BLaER1 treated with 17β-estradiol and CSF1 and Interleukin-3, amounts not matched to agents 10 nM and 100 nM (cell line): ENCODE measurements at regions not wholly inside any gene's neighbourhood (a gene's known extent, or its start where the extent isn't known, plus 50 kb on each side); places are given as distances from the start of the nearest gene placed in this dataset.

ENCODE experiments used
- H3K27ac ChIP-seq, 11 experiments: shearing (Covaris generic); formaldehyde crosslinking; 2 replicates each; pipeline ENCODE4 v1.8.1; 2022
- H3K27me3 ChIP-seq, 11 experiments: shearing (Covaris generic); formaldehyde crosslinking; 2 replicates each; pipeline ENCODE4 v1.8.1; 2022
- H3K36me3 ChIP-seq, 11 experiments: shearing (Covaris generic); formaldehyde crosslinking; 2 replicates each; pipeline ENCODE4 v1.8.1; 2022
- H3K4me1 ChIP-seq, 10 experiments: shearing (Covaris generic); formaldehyde crosslinking; 2 replicates each; pipeline ENCODE4 v1.8.1; 2022
- H3K4me2 ChIP-seq, 11 experiments: shearing (Covaris generic); formaldehyde crosslinking; 2 replicates each; pipeline ENCODE4 v1.8.1; 2022
- H3K4me3 ChIP-seq, 10 experiments: shearing (Covaris generic); formaldehyde crosslinking; 2 replicates each; pipeline ENCODE4 v1.8.1; 2022
- H3K9ac ChIP-seq, 11 experiments: shearing (Covaris generic); formaldehyde crosslinking; 2 replicates each; pipeline ENCODE4 v1.8.1; 2022
- H3K9me3 ChIP-seq, 11 experiments: shearing (Covaris generic); formaldehyde crosslinking; replicated peaks in 1 of 11; 2 replicates each; pipeline ENCODE4 v1.8.1; 2022
- H4K20me1 ChIP-seq, 11 experiments: shearing (Covaris generic); formaldehyde crosslinking; 2 replicates each; pipeline ENCODE4 v1.8.1; 2022
- Cebpa-rat ChIP-seq, 11 experiments: shearing (Covaris generic); IDR thresholded peaks; 2 replicates each; pipeline ENCODE4 v1.8.1; 2022

DNA sequence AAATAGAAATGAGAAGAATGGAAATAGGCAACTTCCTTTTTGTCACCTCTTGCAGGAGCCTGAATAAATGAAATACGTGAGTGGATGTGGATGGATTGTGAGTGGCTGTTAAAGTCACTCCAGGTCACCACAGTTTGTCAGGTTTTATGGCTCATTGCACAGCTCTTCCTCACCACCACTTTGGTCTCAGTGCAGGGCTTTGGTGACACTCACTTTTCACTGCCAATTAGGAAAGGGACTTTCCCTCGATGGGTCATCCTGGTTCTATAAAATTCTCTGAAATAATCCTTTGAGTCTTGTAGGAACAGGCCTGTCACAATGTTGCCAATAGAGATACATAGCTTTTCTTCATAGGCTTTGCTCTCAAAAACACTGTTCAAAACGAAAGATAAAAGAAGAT is 172.4 kb upstream of the C11orf87 start:
- H3K4me3 ChIP-seq: no peak overlapping the region

DNA sequence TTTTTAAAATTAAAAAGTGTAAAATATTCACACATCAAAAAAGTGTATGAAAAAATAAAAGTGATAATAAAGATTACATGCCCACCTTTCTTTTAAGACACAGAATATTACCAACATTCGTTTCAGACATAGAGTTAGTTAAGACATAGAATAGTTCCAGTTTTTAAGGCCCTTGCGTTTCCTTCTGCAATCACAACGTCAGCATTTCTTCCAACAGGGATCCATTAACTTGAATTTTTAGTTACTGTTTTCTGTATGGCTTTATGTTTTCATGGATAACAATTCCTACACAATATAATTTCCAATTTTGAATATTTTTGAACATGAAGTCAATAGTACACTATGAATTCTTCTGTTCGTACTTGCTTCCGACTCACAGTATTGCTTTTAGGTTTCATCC is 170.8 kb upstream of the C11orf87 start:
- no peaks in the 10 kb centered on the region for H3K9me3 ChIP-seq
- no peaks in the 10 kb centered on the region for H4K20me1 ChIP-seq
- no peaks in the 10 kb centered on the region for H3K27me3 ChIP-seq
- no peak overlapping the region for H3K9ac ChIP-seq
- peaks cover 0 to 15% (median 10%) of the 10 kb centered on the region in 10 experiments; a peak in 14 of 20 replicates for H3K4me1 ChIP-seq
- H3K36me3 ChIP-seq: no peaks in the 10 kb centered on the region
- H3K4me2 ChIP-seq: no peak overlapping the region
- no peak for TF ChIP-seq Cebpa-rat (IDR thresholded peaks at IDR 0.05)
- no peak overlapping the region for H3K27ac ChIP-seq
- H3K4me3 ChIP-seq: no peak overlapping the region

More for the DNA sequence above, 172.4 kb upstream of the C11orf87 start:
- no peak overlapping the region for H3K27ac ChIP-seq
- H3K9me3 ChIP-seq: no peaks in the 10 kb centered on the region
- no peaks in the 10 kb centered on the region for H3K36me3 ChIP-seq
- no peaks in the 10 kb centered on the region for H3K27me3 ChIP-seq
- H3K4me2 ChIP-seq: peak overlapping the region in 9 of 11 experiments; percentile 6 to 54 (median 11); a peak in 10 of 22 replicates
- H4K20me1 ChIP-seq: no peaks in the 10 kb centered on the region
- H3K9ac ChIP-seq: no peak overlapping the region
- H3K4me1 ChIP-seq: peaks cover 0 to 15% (median 10%) of the 10 kb centered on the region in 10 experiments; a peak in 14 of 20 replicates
- TF ChIP-seq Cebpa-rat (IDR thresholded peaks at IDR 0.05): no peak

DNA sequence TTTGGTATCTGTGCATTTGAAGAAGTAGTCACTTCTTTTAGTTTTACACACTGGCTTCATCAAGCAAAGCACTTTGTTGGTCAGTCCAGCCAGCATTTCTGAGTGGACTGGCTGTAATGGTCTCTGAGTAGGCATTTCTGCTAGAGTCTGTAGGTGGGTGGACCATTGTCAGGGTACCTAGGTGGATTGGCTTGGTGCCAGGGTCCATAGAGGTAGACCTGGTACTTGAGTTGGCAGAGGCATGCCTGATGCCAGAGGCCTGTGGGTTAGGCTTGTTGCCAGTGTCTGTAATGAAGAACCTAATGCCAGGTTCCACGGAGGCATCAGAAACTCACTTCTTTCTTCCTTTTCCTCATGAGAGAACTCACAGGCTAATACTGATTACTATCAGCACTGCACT is 157.9 kb upstream of the C11orf87 start:
- Histone ChIP-seq H3K27me3 (no peaks in the 10 kb centered on the region), H3K4me3 (no peak overlapping the region), H4K20me1 (no peaks in the 10 kb centered on the region), H3K9ac (no peak overlapping the region), H3K4me2 (no peak overlapping the region), H3K9me3 (peaks cover 19 to 28% (median 24%) of the 10 kb centered on the region in 11 experiments; a peak in 21 of 22 replicates), H3K27ac (no peak overlapping the region), H3K4me1 (no peaks in the 10 kb centered on the region; a peak in 1 of 20 replicates), H3K36me3 (no peaks in the 10 kb centered on the region)
- TF ChIP-seq Cebpa-rat (IDR thresholded peaks at IDR 0.05): no peak

DNA sequence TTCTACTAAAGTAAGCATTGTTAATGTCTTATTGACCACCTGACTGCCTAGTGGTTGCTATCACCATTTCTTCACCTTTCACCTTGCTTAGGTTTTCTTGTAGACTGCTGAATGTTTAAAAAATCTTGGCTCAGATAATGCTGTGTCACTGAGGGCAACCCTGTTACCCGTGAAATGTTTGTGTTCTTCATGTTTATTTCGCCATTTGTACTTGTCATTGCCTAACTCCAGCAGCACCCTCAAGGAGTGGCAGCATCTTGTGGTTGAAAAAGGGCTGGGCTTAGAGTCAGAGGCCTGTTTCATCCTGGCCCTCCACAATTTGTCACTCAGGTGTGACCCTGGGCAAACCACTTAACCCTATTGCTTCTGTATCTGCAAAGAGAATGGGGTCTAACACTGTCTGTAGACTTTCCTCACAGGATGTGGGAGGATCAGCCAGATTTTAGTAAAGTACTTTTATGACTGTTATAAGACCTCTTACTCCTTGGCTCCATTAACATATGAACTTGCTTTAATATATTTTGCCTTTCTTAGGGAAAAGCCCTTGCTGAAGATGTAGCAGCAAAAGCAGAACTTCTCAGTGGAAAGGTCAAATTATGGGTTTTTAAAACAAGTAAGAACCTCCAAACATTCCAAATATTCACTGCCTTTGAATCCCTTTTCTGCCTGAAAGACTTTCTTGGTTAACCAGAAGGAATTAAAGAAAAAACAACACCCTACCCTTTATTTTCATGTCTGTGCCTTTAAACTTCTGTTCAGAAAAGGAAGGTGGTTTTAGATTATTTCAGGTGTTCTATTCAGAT is 154.5 kb upstream of the C11orf87 start:
- H3K4me1 ChIP-seq: no peaks in the 10 kb centered on the region; a peak in 1 of 20 replicates
- no peaks in the 10 kb centered on the region for H3K27me3 ChIP-seq
- no peak overlapping the region for H3K4me3 ChIP-seq
- H3K36me3 ChIP-seq: no peaks in the 10 kb centered on the region
- H4K20me1 ChIP-seq: no peaks in the 10 kb centered on the region
- TF ChIP-seq Cebpa-rat (IDR thresholded peaks at IDR 0.05): peak in 1 of 11 experiments; percentile 15; a peak in 1 of 22 replicates
- no peak overlapping the region for H3K27ac ChIP-seq
- H3K9ac ChIP-seq: no peak overlapping the region
- peaks cover 13 to 26% (median 19%) of the 10 kb centered on the region in 11 experiments; a peak in 21 of 22 replicates for H3K9me3 ChIP-seq
- 0 out of 22 replicates have a peak overlapping the region, but pooled peaks of 1 of the 11 experiments have one; percentile 11 for H3K4me2 ChIP-seq

DNA sequence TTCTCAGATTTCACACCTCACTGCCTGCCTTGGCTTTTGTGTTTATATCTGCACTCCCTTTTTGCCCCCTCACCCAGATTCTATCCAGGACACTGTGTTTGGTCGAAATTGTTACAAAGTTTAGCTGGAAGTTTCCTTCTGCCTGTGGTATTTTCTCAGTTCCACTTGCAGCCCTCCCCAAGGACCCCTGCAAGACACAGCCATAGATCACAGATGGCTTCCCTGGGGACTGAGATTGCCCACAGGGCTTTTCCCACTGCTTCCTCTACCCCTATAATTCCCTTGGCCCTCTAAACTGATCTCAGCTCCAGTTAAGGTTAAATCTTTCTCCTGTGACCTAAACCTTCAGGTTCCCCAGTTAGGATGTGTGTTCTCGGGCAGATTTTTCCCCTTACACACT is 146.1 kb upstream of the C11orf87 start:
- Histone ChIP-seq H3K4me1 (peaks cover 6 to 25% (median 20%) of the 10 kb centered on the region in 10 experiments; a peak in 19 of 20 replicates), H3K36me3 (no peaks in the 10 kb centered on the region), H3K4me2 (peak overlapping the region; percentile 42 to 91 (median 78)), H3K9me3 (peaks cover 13 to 21% (median 16%) of the 10 kb centered on the region in 11 experiments; a peak in 21 of 22 replicates), H3K4me3 (peak overlapping the region in 1 of 10 experiments; percentile 14; a peak in 1 of 20 replicates), H4K20me1 (no peaks in the 10 kb centered on the region), H3K27me3 (no peaks in the 10 kb centered on the region), H3K9ac (peak overlapping the region in 4 of 11 experiments; percentile 0 to 43 (median 20); a peak in 4 of 22 replicates), H3K27ac (peak overlapping the region in 7 of 11 experiments; percentile 5 to 70 (median 36); a peak in 12 of 22 replicates)
- TF ChIP-seq Cebpa-rat (IDR thresholded peaks at IDR 0.05): peak in 1 of 11 experiments; percentile 27; a peak in 1 of 22 replicates

DNA sequence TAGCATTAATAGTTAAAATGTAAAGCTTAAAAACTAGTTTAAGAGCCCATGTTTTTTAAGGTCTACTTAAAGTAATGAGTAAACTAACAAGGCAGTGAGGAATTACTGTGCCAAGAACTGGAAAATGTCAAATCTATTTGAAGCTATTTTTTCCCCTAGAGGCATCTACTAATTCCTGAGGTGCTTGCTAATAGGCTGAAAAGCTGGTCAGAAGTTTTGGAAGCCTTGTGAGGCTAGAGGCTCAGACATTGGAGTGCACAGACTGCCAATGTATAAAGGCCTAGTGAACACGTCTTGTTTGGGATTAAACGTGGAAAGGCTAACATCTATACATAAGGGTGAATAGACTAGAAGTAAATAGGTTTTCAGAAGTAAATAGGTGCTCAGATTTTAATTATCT is 136.5 kb upstream of the C11orf87 start:
- Histone ChIP-seq H3K9ac (no peak overlapping the region), H3K4me2 (no peak overlapping the region), H4K20me1 (no peaks in the 10 kb centered on the region), H3K9me3 (peaks cover 14 to 17% (median 15%) of the 10 kb centered on the region in 11 experiments; a peak in 17 of 22 replicates), H3K4me3 (no peak overlapping the region), H3K36me3 (no peaks in the 10 kb centered on the region), H3K27me3 (no peaks in the 10 kb centered on the region), H3K4me1 (no peaks in the 10 kb centered on the region), H3K27ac (no peak overlapping the region)
- TF ChIP-seq Cebpa-rat (IDR thresholded peaks at IDR 0.05): no peak

DNA sequence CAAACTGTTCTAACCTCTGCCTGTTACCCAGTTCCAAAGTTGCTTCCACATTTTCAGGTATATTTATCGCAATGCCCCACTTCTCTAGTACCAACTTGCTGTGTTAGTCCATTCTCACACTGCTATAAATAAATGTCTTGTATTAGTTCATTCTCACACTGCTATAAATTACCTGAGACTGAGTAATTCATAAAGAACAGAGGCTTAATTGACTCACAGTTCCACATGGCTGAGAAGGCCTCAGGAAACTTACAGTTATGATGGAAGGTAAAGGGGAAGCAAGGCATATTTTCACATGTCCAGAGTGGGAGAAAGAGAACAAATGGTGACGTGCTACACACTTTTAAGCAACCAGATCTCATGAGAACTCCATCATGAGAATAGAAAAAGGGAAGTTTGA is 130.4 kb upstream of the C11orf87 start:
- Histone ChIP-seq H3K36me3 (no peaks in the 10 kb centered on the region), H3K9me3 (peaks cover 0 to 6% (median 0%) of the 10 kb centered on the region in 11 experiments; a peak in 2 of 22 replicates), H3K27ac (peak overlapping the region in 1 of 11 experiments; percentile 35; a peak in 2 of 22 replicates), H3K4me1 (peaks cover 0 to 21% (median 0%) of the 10 kb centered on the region in 10 experiments; a peak in 6 of 20 replicates), H3K9ac (no peak overlapping the region), H4K20me1 (no peaks in the 10 kb centered on the region), H3K27me3 (no peaks in the 10 kb centered on the region), H3K4me2 (peak overlapping the region in 1 of 11 experiments; percentile 21; a peak in 1 of 22 replicates), H3K4me3 (no peak overlapping the region)
- no peak for TF ChIP-seq Cebpa-rat (IDR thresholded peaks at IDR 0.05)

DNA sequence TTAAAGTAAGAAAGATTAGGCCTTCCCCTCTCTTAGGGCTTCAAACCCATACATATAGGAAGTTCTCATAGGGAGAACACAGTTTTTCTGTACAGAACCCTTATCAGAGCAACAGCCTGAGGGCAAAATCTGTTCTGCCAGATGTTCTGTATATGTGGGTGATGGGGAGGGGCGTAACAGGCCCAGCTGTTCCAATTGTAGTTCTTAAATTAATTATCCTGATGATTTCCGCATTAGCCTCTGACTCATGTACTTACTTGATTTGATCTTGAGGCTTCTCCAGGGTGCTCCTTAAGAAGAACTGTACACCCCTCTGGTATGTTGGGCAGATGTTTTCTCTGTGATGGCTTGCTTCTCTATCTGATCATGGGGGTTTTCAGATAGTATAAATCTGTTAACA is 123.1 kb upstream of the C11orf87 start:
- H3K9me3 ChIP-seq: no peaks in the 10 kb centered on the region
- no peak for TF ChIP-seq Cebpa-rat (IDR thresholded peaks at IDR 0.05)
- H3K27me3 ChIP-seq: no peaks in the 10 kb centered on the region
- H4K20me1 ChIP-seq: no peaks in the 10 kb centered on the region
- no peak overlapping the region for H3K4me3 ChIP-seq
- H3K27ac ChIP-seq: no peak overlapping the region
- no peak overlapping the region for H3K4me2 ChIP-seq
- no peak overlapping the region for H3K9ac ChIP-seq
- no peaks in the 10 kb centered on the region for H3K36me3 ChIP-seq
- peaks cover 0 to 17% (median 10%) of the 10 kb centered on the region in 10 experiments; a peak in 11 of 20 replicates for H3K4me1 ChIP-seq

DNA sequence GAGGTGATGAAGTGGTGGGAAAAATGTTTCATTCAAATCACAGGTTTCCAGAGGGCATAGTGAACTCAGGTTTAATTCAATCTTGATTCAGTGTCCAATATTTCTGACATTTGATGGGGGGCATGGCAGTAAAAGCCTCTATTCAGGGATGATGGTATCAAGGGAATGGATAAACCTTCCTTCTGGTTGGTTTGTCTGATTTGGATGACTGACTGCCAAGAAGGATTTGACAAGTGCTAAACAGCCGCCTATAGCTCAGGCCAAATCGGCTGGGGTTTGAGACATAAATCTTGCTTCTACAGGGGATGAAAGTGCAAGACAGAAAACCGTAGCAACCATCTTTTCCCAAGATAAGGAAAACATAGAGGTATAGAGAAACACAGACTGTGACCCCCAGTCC is 121.8 kb upstream of the C11orf87 start:
- Histone ChIP-seq H3K36me3 (no peaks in the 10 kb centered on the region), H3K27ac (peak overlapping the region in 2 of 11 experiments; percentile 9 to 22; a peak in 2 of 22 replicates), H3K4me2 (peak overlapping the region in 7 of 11 experiments; percentile 16 to 48 (median 39); a peak in 14 of 22 replicates), H3K9ac (no peak overlapping the region), H4K20me1 (no peaks in the 10 kb centered on the region), H3K4me3 (no peak overlapping the region), H3K27me3 (no peaks in the 10 kb centered on the region), H3K9me3 (no peaks in the 10 kb centered on the region), H3K4me1 (peaks cover 0 to 17% (median 10%) of the 10 kb centered on the region in 10 experiments; a peak in 11 of 20 replicates)
- TF ChIP-seq Cebpa-rat (IDR thresholded peaks at IDR 0.05): no peak
